ENCODE measurements at regions not wholly inside any gene's neighbourhood (a gene's known extent, or its start where the extent isn't known, plus 50 kb on each side); places are given as distances from the start of the nearest gene placed in this dataset.
"Not testable (repeated sequence)": the region's sequence is repeated elsewhere in the genome, so short reads cannot be mapped to it uniquely, and the experiment has no call there.

- no peak for DNase-seq (ENCODE audit: extremely low spot score)
- TF ChIP-seq, protein P1, sequence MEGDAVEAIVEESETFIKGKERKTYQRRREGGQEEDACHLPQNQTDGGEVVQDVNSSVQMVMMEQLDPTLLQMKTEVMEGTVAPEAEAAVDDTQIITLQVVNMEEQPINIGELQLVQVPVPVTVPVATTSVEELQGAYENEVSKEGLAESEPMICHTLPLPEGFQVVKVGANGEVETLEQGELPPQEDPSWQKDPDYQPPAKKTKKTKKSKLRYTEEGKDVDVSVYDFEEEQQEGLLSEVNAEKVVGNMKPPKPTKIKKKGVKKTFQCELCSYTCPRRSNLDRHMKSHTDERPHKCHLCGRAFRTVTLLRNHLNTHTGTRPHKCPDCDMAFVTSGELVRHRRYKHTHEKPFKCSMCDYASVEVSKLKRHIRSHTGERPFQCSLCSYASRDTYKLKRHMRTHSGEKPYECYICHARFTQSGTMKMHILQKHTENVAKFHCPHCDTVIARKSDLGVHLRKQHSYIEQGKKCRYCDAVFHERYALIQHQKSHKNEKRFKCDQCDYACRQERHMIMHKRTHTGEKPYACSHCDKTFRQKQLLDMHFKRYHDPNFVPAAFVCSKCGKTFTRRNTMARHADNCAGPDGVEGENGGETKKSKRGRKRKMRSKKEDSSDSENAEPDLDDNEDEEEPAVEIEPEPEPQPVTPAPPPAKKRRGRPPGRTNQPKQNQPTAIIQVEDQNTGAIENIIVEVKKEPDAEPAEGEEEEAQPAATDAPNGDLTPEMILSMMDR (IDR thresholded peaks at IDR 0.05; ENCODE audit: control extremely low read depth, extremely low read depth, low read depth, missing control alignments), result no peak
- POLR2A ChIA-PET, result no interaction called here
- CTCF ChIA-PET, result interaction anchor here (1.4 to 1.7 kb wide), 2 partner anchors 14 to 18 kb away, joined by 5 to 6 read pairs; no protein-coding TSS in a partner anchor
Observed at GRCh38 chr14:51595881-51596455, 55.7 kb upstream of the FRMD6 start.

- TF ChIP-seq, protein P1 (IDR thresholded peaks at IDR 0.05; ENCODE audit: control extremely low read depth, extremely low read depth, low read depth, missing control alignments), result no peak
- CTCF ChIA-PET, result interaction anchor here (1.4 to 1.7 kb wide), 2 partner anchors 15 to 18 kb away, joined by 5 to 6 read pairs; no protein-coding TSS in a partner anchor
- no peak for DNase-seq (ENCODE audit: extremely low spot score)
- POLR2A ChIA-PET, result no interaction called here
Observed at GRCh38 chr14:51596488-51597117, 55.1 kb upstream of the FRMD6 start.

DNA sequence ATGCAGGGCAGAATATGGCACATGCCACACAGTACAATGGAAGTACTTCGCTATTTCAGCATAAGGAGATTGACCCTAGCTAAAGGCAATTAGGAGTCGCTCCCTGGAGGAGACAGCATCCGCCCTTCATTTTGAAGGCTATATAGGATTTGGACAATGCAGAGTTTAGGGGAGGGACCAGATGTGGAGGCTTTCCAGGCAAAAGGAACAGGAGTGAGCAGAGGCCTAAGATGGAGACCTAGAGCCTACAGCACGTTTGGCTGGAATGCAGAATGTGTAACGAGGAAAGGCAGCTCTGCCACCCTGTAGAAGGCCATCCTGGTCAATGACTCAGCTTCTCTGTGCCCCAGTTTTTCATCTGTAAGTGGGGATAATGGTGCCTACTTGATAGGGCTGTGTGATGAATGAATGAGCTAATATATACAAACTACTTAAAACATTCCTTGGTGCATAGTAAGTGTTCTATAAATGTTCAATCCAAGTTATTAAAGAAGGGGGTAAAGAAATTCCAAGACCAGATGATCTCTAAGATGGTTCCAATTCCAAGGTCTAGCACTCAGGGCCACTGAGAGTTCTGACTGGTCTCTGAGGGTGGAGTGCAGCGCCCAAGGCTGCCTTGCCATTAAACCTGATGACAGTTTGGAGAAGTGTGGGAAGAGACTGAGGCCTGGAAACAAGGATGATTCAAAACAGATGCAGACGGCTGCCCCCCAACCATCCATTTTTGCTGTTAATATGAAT is 54.3 kb upstream of the FRMD6 start:
- no peak for DNase-seq (ENCODE audit: extremely low spot score)
- ChIA-PET POLR2A (no interaction called here), CTCF (interaction anchor here (1.4 to 1.7 kb wide), 2 partner anchors 16 to 17 kb away, joined by 5 to 6 read pairs; no protein-coding TSS in a partner anchor)

DNA sequence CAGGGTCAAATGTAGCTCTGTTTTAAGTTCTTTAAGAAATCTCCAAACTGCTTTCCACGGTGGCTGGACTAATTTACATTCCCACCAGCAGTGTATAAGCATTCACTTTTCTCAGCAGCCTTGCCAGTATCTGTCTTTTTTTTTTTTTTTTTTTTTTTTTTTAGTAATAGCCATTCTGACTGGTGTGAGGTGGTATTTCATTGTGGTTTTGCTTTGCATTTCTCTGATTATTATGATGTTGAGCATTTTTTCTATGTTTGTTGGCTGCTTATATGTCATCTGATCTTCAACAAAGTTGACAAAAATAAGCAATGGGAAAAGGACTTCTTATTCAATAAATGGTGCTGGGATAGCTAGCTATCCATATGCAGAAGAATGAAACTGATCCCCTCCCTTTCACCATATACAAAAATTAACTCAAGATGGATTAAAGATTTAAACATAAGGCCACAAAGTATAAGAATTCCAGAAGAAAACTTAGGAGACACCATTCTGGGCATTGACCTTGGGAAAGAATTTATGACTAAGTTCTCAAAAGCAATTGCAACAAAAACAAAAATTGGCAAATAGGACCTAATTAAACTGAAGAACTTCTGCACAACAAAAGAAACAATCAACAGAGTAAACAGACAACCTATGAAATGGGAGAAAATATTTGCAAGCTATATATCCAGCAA is 52.6 kb upstream of the FRMD6 start:
- CTCF ChIA-PET, result interaction anchor here (1.4 kb wide), 1 partner anchor 20 kb away, joined by 3 read pairs; no protein-coding TSS in a partner anchor
- POLR2A ChIA-PET, result interaction anchor here (0.7 kb wide), 1 partner anchor 53 kb away, joined by 3 read pairs; the partner anchor contains the start of gene FRMD6
- DNase-seq (ENCODE audit: extremely low spot score), result not testable (repeated sequence)

More for the DNA sequence above, 54.3 kb upstream of the FRMD6 start:
- TF ChIP-seq, protein P1 (IDR thresholded peaks at IDR 0.05; ENCODE audit: control extremely low read depth, extremely low read depth, low read depth, missing control alignments), result no peak

GRCh38 chr14:51600658-51601057 is 51.1 kb upstream of the FRMD6 start:
- POLR2A ChIA-PET, result no interaction called here

More at GRCh38 chr14:51600658-51601057, 51.1 kb upstream of the FRMD6 start:
- TF ChIP-seq, protein P1 (IDR thresholded peaks at IDR 0.05; ENCODE audit: control extremely low read depth, extremely low read depth, low read depth, missing control alignments), result no peak
- CTCF ChIA-PET, result no interaction called here
- DNase-seq (ENCODE audit: extremely low spot score), result no peak
